ENCODE measurements at regions not wholly inside any gene's neighbourhood (a gene's known extent, or its start where the extent isn't known, plus 50 kb on each side); places are given as distances from the start of the nearest gene placed in this dataset.

GRCh38 chr5:79864364-79864763 is 126.7 kb downstream of the MTX3 start:
- Histone ChIP-seq H3K4me1 (ENCODE audit: low read length) (no peaks in the 10 kb centered on the region), H3K27ac (ENCODE audit: low read length) (no peak overlapping the region), H3K27me3 (ENCODE audit: low read length) (no peaks in the 10 kb centered on the region), H3K79me2 (ENCODE audit: low read length) (no peaks in the 10 kb centered on the region), H3K9me2 (replicated peaks; ENCODE audit: insufficient read depth, low read length) (no peaks in the 10 kb centered on the region), H4K20me1 (ENCODE audit: insufficient read depth, low read depth, low read length) (no peaks in the 10 kb centered on the region), H3K4me3 (ENCODE audit: low read length) (no peak overlapping the region), H3K36me3 (ENCODE audit: insufficient read depth, low read length) (no peaks in the 10 kb centered on the region), H2AFZ (ENCODE audit: low read length) (no peak overlapping the region), H3K9ac (ENCODE audit: low read length) (no peak overlapping the region), H3K4me2 (ENCODE audit: low read depth, low read length, poor library complexity, severe bottlenecking) (no peak overlapping the region), H3K9me3 (ENCODE audit: low read length) (no peaks in the 10 kb centered on the region)
- no peak for DNase-seq

GRCh38 chr5:79859588-79859987 is 131.5 kb downstream of the MTX3 start:
- Histone ChIP-seq H3K79me2 (ENCODE audit: low read length) (no peaks in the 10 kb centered on the region), H3K4me2 (ENCODE audit: low read depth, low read length, poor library complexity, severe bottlenecking) (no peak overlapping the region), H2AFZ (ENCODE audit: low read length) (no peak overlapping the region), H3K9me2 (replicated peaks; ENCODE audit: insufficient read depth, low read length) (no peaks in the 10 kb centered on the region), H4K20me1 (ENCODE audit: insufficient read depth, low read depth, low read length) (no peaks in the 10 kb centered on the region), H3K4me3 (ENCODE audit: low read length) (no peak overlapping the region), H3K27ac (ENCODE audit: low read length) (no peak overlapping the region), H3K9me3 (ENCODE audit: low read length) (no peaks in the 10 kb centered on the region), H3K36me3 (ENCODE audit: insufficient read depth, low read length) (no peaks in the 10 kb centered on the region), H3K27me3 (ENCODE audit: low read length) (no peaks in the 10 kb centered on the region), H3K4me1 (ENCODE audit: low read length) (no peaks in the 10 kb centered on the region), H3K9ac (ENCODE audit: low read length) (no peak overlapping the region)
- no peak for DNase-seq

GRCh38 chr5:79858410-79858723 is 132.7 kb downstream of the MTX3 start:
- H3K27me3 ChIP-seq (ENCODE audit: low read length), result no peaks in the 10 kb centered on the region
- H3K9me2 ChIP-seq (replicated peaks; ENCODE audit: insufficient read depth, low read length), result no peaks in the 10 kb centered on the region
- H4K20me1 ChIP-seq (ENCODE audit: insufficient read depth, low read depth, low read length), result no peaks in the 10 kb centered on the region
- H3K4me1 ChIP-seq (ENCODE audit: low read length), result no peaks in the 10 kb centered on the region
- H3K4me3 ChIP-seq (ENCODE audit: low read length), result no peak overlapping the region
- H3K36me3 ChIP-seq (ENCODE audit: insufficient read depth, low read length), result no peaks in the 10 kb centered on the region
- no peaks in the 10 kb centered on the region for H3K9me3 ChIP-seq (ENCODE audit: low read length)
- H3K4me2 ChIP-seq (ENCODE audit: low read depth, low read length, poor library complexity, severe bottlenecking), result no peak overlapping the region
- no peaks in the 10 kb centered on the region for H3K79me2 ChIP-seq (ENCODE audit: low read length)
- H2AFZ ChIP-seq (ENCODE audit: low read length), result no peak overlapping the region
- DNase-seq, result no peak
- H3K9ac ChIP-seq (ENCODE audit: low read length), result no peak overlapping the region
- no peak overlapping the region for H3K27ac ChIP-seq (ENCODE audit: low read length)

- no peak overlapping the region for H3K4me2 ChIP-seq (ENCODE audit: low read depth, low read length, poor library complexity, severe bottlenecking)
- no peaks in the 10 kb centered on the region for H3K9me2 ChIP-seq (replicated peaks; ENCODE audit: insufficient read depth, low read length)
- H3K27ac ChIP-seq (ENCODE audit: low read length), result no peak overlapping the region
- H4K20me1 ChIP-seq (ENCODE audit: insufficient read depth, low read depth, low read length), result no peaks in the 10 kb centered on the region
- peak; percentile 89 for DNase-seq
- no peak overlapping the region for H3K9ac ChIP-seq (ENCODE audit: low read length)
- H3K36me3 ChIP-seq (ENCODE audit: insufficient read depth, low read length), result no peaks in the 10 kb centered on the region
- H3K9me3 ChIP-seq (ENCODE audit: low read length), result no peaks in the 10 kb centered on the region
- no peaks in the 10 kb centered on the region for H3K4me1 ChIP-seq (ENCODE audit: low read length)
- no peaks in the 10 kb centered on the region for H3K79me2 ChIP-seq (ENCODE audit: low read length)
- no peak overlapping the region for H3K4me3 ChIP-seq (ENCODE audit: low read length)
- H2AFZ ChIP-seq (ENCODE audit: low read length), result no peak overlapping the region
- H3K27me3 ChIP-seq (ENCODE audit: low read length), result no peaks in the 10 kb centered on the region
These were observed 133.2 kb downstream of the MTX3 start for GRCh38 chr5:79857714-79858409.

GRCh38 chr5:79856456-79857055 is 134.5 kb downstream of the MTX3 start:
- no peaks in the 10 kb centered on the region for H3K79me2 ChIP-seq (ENCODE audit: low read length)
- H4K20me1 ChIP-seq (ENCODE audit: insufficient read depth, low read depth, low read length), result no peaks in the 10 kb centered on the region
- no peaks in the 10 kb centered on the region for H3K36me3 ChIP-seq (ENCODE audit: insufficient read depth, low read length)
- H3K4me2 ChIP-seq (ENCODE audit: low read depth, low read length, poor library complexity, severe bottlenecking), result no peak overlapping the region
- H3K27me3 ChIP-seq (ENCODE audit: low read length), result no peaks in the 10 kb centered on the region
- H3K9me3 ChIP-seq (ENCODE audit: low read length), result no peaks in the 10 kb centered on the region
- no peak overlapping the region for H3K4me3 ChIP-seq (ENCODE audit: low read length)
- H3K27ac ChIP-seq (ENCODE audit: low read length), result no peak overlapping the region
- H3K9me2 ChIP-seq (replicated peaks; ENCODE audit: insufficient read depth, low read length), result no peaks in the 10 kb centered on the region
- no peak overlapping the region for H3K9ac ChIP-seq (ENCODE audit: low read length)
- no peaks in the 10 kb centered on the region for H3K4me1 ChIP-seq (ENCODE audit: low read length)
- no peak overlapping the region for H2AFZ ChIP-seq (ENCODE audit: low read length)
- no peak for DNase-seq

GRCh38 chr5:79853676-79854418 is 137.2 kb downstream of the MTX3 start:
- no peaks in the 10 kb centered on the region for H3K9me3 ChIP-seq (ENCODE audit: low read length)
- no peak overlapping the region for H3K4me3 ChIP-seq (ENCODE audit: low read length)
- H3K27me3 ChIP-seq (ENCODE audit: low read length), result no peaks in the 10 kb centered on the region
- no peak for DNase-seq
- H3K79me2 ChIP-seq (ENCODE audit: low read length), result no peaks in the 10 kb centered on the region
- H4K20me1 ChIP-seq (ENCODE audit: insufficient read depth, low read depth, low read length), result no peaks in the 10 kb centered on the region
- H2AFZ ChIP-seq (ENCODE audit: low read length), result no peak overlapping the region
- H3K4me2 ChIP-seq (ENCODE audit: low read depth, low read length, poor library complexity, severe bottlenecking), result no peak overlapping the region
- no peaks in the 10 kb centered on the region for H3K4me1 ChIP-seq (ENCODE audit: low read length)
- no peaks in the 10 kb centered on the region for H3K36me3 ChIP-seq (ENCODE audit: insufficient read depth, low read length)
- no peak overlapping the region for H3K9ac ChIP-seq (ENCODE audit: low read length)
- H3K9me2 ChIP-seq (replicated peaks; ENCODE audit: insufficient read depth, low read length), result no peaks in the 10 kb centered on the region
- H3K27ac ChIP-seq (ENCODE audit: low read length), result no peak overlapping the region

GRCh38 chr5:79853028-79853427 is 138.0 kb downstream of the MTX3 start:
- Histone ChIP-seq H3K9ac (ENCODE audit: low read length) (no peak overlapping the region), H3K27me3 (ENCODE audit: low read length) (no peaks in the 10 kb centered on the region), H3K4me3 (ENCODE audit: low read length) (no peak overlapping the region), H3K4me1 (ENCODE audit: low read length) (no peaks in the 10 kb centered on the region), H3K4me2 (ENCODE audit: low read depth, low read length, poor library complexity, severe bottlenecking) (no peak overlapping the region), H3K9me3 (ENCODE audit: low read length) (no peaks in the 10 kb centered on the region), H3K36me3 (ENCODE audit: insufficient read depth, low read length) (no peaks in the 10 kb centered on the region), H3K79me2 (ENCODE audit: low read length) (no peaks in the 10 kb centered on the region), H3K27ac (ENCODE audit: low read length) (no peak overlapping the region), H3K9me2 (replicated peaks; ENCODE audit: insufficient read depth, low read length) (no peaks in the 10 kb centered on the region), H2AFZ (ENCODE audit: low read length) (no peak overlapping the region), H4K20me1 (ENCODE audit: insufficient read depth, low read depth, low read length) (no peaks in the 10 kb centered on the region)
- DNase-seq, result no peak

- no peak overlapping the region for H3K4me3 ChIP-seq (ENCODE audit: low read length)
- no peaks in the 10 kb centered on the region for H3K79me2 ChIP-seq (ENCODE audit: low read length)
- H3K27ac ChIP-seq (ENCODE audit: low read length), result no peak overlapping the region
- H3K4me2 ChIP-seq (ENCODE audit: low read depth, low read length, poor library complexity, severe bottlenecking), result no peak overlapping the region
- H3K9me2 ChIP-seq (replicated peaks; ENCODE audit: insufficient read depth, low read length), result no peaks in the 10 kb centered on the region
- no peaks in the 10 kb centered on the region for H4K20me1 ChIP-seq (ENCODE audit: insufficient read depth, low read depth, low read length)
- no peak overlapping the region for H3K9ac ChIP-seq (ENCODE audit: low read length)
- no peak overlapping the region for H2AFZ ChIP-seq (ENCODE audit: low read length)
- no peaks in the 10 kb centered on the region for H3K36me3 ChIP-seq (ENCODE audit: insufficient read depth, low read length)
- no peaks in the 10 kb centered on the region for H3K4me1 ChIP-seq (ENCODE audit: low read length)
- no peaks in the 10 kb centered on the region for H3K27me3 ChIP-seq (ENCODE audit: low read length)
- no peak for DNase-seq
- H3K9me3 ChIP-seq (ENCODE audit: low read length), result no peaks in the 10 kb centered on the region
These were observed 139.6 kb downstream of the MTX3 start for GRCh38 chr5:79851391-79851863.
